ENCODE measurements at regions not wholly inside any gene's neighbourhood (a gene's known extent, or its start where the extent isn't known, plus 50 kb on each side); places are given as distances from the start of the nearest gene placed in this dataset.

GRCh38 chr14:58798173-58798572, 160.4 kb downstream of the DACT1 start:
- Histone ChIP-seq H3K27me3 (no peaks in the 10 kb centered on the region), H3K9me3 (no peaks in the 10 kb centered on the region), H3K27ac (no peak overlapping the region), H3K4me3 (no peak overlapping the region), H3K36me3 (no peaks in the 10 kb centered on the region), H3K4me1 (peaks cover 0 to 9% (median 0%) of the 10 kb centered on the region in 4 donors)
- no peak for DNase-seq
- no peak for TF ChIP-seq CTCF (IDR thresholded peaks at IDR 0.05)
- TF ChIP-seq POLR2A (IDR thresholded peaks at IDR 0.05): no peak

- Histone ChIP-seq H3K27ac (no peak overlapping the region), H3K9me3 (no peaks in the 10 kb centered on the region), H3K4me3 (no peak overlapping the region), H3K36me3 (no peaks in the 10 kb centered on the region), H3K4me1 (peaks cover 0 to 8% (median 0%) of the 10 kb centered on the region in 4 donors), H3K27me3 (no peaks in the 10 kb centered on the region)
- no peak for DNase-seq
- TF ChIP-seq CTCF (IDR thresholded peaks at IDR 0.05): no peak
Observed at GRCh38 chr14:58801086-58801485, 163.3 kb downstream of the DACT1 start.

- Histone ChIP-seq H3K9me3 (no peaks in the 10 kb centered on the region), H3K27ac (no peak overlapping the region), H3K36me3 (no peaks in the 10 kb centered on the region), H3K4me1 (no peaks in the 10 kb centered on the region), H3K27me3 (no peaks in the 10 kb centered on the region), H3K4me3 (no peak overlapping the region)
- TF ChIP-seq CTCF (IDR thresholded peaks at IDR 0.05) (no peak), POLR2A (IDR thresholded peaks at IDR 0.05) (no peak)
- no peak for DNase-seq
Observed at GRCh38 chr14:58805057-58805456, 167.3 kb downstream of the DACT1 start.

GRCh38 chr14:58805605-58806409, 168.0 kb downstream of the DACT1 start:
- Histone ChIP-seq H3K27ac (no peak overlapping the region), H3K36me3 (no peaks in the 10 kb centered on the region), H3K9me3 (no peaks in the 10 kb centered on the region), H3K4me1 (no peaks in the 10 kb centered on the region), H3K4me3 (no peak overlapping the region), H3K27me3 (no peaks in the 10 kb centered on the region)
- TF ChIP-seq CTCF (IDR thresholded peaks at IDR 0.05): no peak
- no peak for TF ChIP-seq POLR2A (IDR thresholded peaks at IDR 0.05)
- no peak for DNase-seq

GRCh38 chr14:58807191-58807590, 169.4 kb downstream of the DACT1 start:
- H3K9me3 ChIP-seq: no peaks in the 10 kb centered on the region
- H3K36me3 ChIP-seq: no peaks in the 10 kb centered on the region
- H3K27ac ChIP-seq: no peak overlapping the region
- no peak overlapping the region for H3K4me3 ChIP-seq
- TF ChIP-seq POLR2A (IDR thresholded peaks at IDR 0.05): no peak
- no peak for TF ChIP-seq CTCF (IDR thresholded peaks at IDR 0.05)
- H3K4me1 ChIP-seq: no peaks in the 10 kb centered on the region
- no peak for DNase-seq
- H3K27me3 ChIP-seq: no peaks in the 10 kb centered on the region

Measured in Peyer's patch (tissue), 4 donors.